GM06990 (cell line): ENCODE measurements at regions not wholly inside any gene's neighbourhood (a gene's known extent, or its start where the extent isn't known, plus 50 kb on each side); places are given as distances from the start of the nearest gene placed in this dataset.

ENCODE experiments used
- DNase-seq: peaks from one replicate; pipeline ENCODE4 v3.0.0-alpha.2; 2011; ENCODE audit not compliant: insufficient read length; ENCODE audit errors: extremely low read depth
- H3K27me3 ChIP-seq: replicated peaks from 2 replicates; pipeline ENCODE4 v1.6.0; 2011; ENCODE audit warnings: low read length; ENCODE audit not compliant: control insufficient read depth, insufficient read depth
- H3K36me3 ChIP-seq: 2 replicates; pipeline ENCODE4 v1.5.1; 2011; ENCODE audit warnings: low read length; ENCODE audit not compliant: control insufficient read depth, insufficient read depth
- H3K4me3 ChIP-seq: replicated peaks from 2 replicates; pipeline ENCODE4 v1.5.1; 2011; ENCODE audit warnings: low read depth, mild to moderate bottlenecking, control low read depth, low read length
- TF ChIP-seq, protein P1 (sequence below): IDR thresholded peaks from 2 replicates; pipeline ENCODE4 v1.5.1; 2011; ENCODE audit warnings: low read length, control low read depth, mild to moderate bottlenecking, inconsistent platforms; ENCODE audit not compliant: insufficient read depth, poor library complexity, severe bottlenecking

GRCh38 chr15:95940431-95940985, 390.0 kb upstream of the NR2F2 start:
- TF ChIP-seq, protein P1, sequence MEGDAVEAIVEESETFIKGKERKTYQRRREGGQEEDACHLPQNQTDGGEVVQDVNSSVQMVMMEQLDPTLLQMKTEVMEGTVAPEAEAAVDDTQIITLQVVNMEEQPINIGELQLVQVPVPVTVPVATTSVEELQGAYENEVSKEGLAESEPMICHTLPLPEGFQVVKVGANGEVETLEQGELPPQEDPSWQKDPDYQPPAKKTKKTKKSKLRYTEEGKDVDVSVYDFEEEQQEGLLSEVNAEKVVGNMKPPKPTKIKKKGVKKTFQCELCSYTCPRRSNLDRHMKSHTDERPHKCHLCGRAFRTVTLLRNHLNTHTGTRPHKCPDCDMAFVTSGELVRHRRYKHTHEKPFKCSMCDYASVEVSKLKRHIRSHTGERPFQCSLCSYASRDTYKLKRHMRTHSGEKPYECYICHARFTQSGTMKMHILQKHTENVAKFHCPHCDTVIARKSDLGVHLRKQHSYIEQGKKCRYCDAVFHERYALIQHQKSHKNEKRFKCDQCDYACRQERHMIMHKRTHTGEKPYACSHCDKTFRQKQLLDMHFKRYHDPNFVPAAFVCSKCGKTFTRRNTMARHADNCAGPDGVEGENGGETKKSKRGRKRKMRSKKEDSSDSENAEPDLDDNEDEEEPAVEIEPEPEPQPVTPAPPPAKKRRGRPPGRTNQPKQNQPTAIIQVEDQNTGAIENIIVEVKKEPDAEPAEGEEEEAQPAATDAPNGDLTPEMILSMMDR, result no peak
- no peak overlapping the region for H3K4me3 ChIP-seq
- H3K36me3 ChIP-seq, result no peaks in the 10 kb centered on the region
- no peak for DNase-seq
- no peaks in the 10 kb centered on the region for H3K27me3 ChIP-seq

DNA sequence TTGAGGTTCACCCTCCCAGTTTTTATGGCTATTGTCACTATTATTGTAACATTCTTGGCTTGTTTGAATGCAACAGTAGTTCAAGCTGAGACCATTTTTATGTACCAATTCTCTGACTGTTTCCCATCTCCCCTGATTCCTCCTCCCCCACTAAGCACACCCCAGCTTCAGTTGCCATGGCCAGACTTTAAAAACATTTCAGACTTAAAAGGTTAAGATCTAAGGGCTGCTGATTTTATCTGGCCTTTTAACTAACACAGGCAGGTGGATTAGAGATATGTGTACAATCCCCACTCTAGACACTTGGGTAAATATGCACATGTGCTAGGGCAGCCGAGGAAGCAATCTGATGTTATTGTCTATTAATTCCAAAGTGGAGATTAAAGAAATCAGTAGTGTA, 386.3 kb upstream of the NR2F2 start:
- Histone ChIP-seq H3K36me3 (no peaks in the 10 kb centered on the region), H3K27me3 (no peaks in the 10 kb centered on the region), H3K4me3 (no peak overlapping the region)
- DNase-seq, result no peak
- TF ChIP-seq, protein P1, result no peak

DNA sequence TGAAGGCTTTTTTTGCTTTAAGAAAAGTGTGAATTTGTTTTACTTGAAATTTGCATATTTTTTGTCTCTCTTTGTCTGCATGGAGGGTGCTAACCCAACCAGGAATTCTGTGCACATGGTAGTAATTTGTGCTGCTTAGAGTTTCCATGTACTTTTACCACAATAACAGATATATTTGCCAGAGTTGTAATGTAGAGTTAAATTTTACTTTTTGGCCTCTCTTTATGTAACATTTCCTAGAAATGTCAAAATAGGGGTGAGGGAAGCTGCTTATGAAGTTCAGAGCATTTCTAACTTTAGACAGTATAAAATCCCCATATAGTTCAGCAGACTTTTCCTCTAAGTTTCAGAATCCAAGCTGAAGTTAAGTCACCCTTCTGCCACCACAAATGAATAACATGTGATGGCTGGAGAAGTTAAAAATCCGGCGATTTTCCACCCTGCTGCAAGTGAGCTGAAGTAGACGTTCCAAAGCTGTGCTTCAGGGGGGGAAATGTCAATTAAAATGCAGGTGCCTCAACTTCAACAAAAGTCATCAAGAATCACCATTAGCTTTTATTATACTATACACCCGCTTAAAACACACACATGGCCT, 385.7 kb upstream of the NR2F2 start:
- TF ChIP-seq, protein P1, result no peak
- Histone ChIP-seq H3K27me3 (no peaks in the 10 kb centered on the region), H3K36me3 (no peaks in the 10 kb centered on the region), H3K4me3 (no peak overlapping the region)
- DNase-seq, result no peak

DNA sequence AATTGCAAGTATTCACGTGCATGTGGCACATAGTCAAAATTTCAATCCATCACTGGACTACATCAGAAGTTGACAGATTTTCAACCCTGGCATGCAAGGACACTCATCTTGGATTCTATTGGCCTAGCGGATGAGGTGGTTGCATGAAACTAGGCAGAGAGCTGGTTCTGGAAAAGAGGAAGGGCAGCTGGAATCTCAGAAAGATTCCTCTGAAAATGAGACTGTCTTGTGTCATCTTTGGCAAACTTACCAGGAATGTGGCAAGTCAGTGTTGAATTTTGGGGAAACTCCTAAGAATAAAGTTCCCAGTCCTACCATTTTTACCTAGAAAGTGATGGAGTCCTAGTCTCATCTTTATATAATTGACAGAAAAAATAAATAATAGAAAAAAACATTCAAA, 384.3 kb upstream of the NR2F2 start:
- H3K27me3 ChIP-seq, result no peaks in the 10 kb centered on the region
- no peak for DNase-seq
- H3K36me3 ChIP-seq, result no peaks in the 10 kb centered on the region
- TF ChIP-seq, protein P1, result no peak
- no peak overlapping the region for H3K4me3 ChIP-seq

GRCh38 chr15:95946926-95947325, 383.6 kb upstream of the NR2F2 start:
- no peak for DNase-seq
- TF ChIP-seq, protein P1, result no peak
- H3K4me3 ChIP-seq, result no peak overlapping the region
- no peaks in the 10 kb centered on the region for H3K27me3 ChIP-seq
- no peaks in the 10 kb centered on the region for H3K36me3 ChIP-seq

GRCh38 chr15:95948411-95948810, 382.1 kb upstream of the NR2F2 start:
- DNase-seq, result no peak
- Histone ChIP-seq H3K27me3 (no peaks in the 10 kb centered on the region), H3K4me3 (no peak overlapping the region), H3K36me3 (no peaks in the 10 kb centered on the region)
- TF ChIP-seq, protein P1, result no peak
